ENCODE measurements at regions not wholly inside any gene's neighbourhood (a gene's known extent, or its start where the extent isn't known, plus 50 kb on each side); places are given as distances from the start of the nearest gene placed in this dataset.
"Not testable (repeated sequence)": the region's sequence is repeated elsewhere in the genome, so short reads cannot be mapped to it uniquely, and the experiment has no call there.

GRCh38 chr17:20387549-20387948 is 79.8 kb downstream of the LGALS9B start:
- DNase-seq (ENCODE audit: low spot score) = not testable (repeated sequence)

DNA sequence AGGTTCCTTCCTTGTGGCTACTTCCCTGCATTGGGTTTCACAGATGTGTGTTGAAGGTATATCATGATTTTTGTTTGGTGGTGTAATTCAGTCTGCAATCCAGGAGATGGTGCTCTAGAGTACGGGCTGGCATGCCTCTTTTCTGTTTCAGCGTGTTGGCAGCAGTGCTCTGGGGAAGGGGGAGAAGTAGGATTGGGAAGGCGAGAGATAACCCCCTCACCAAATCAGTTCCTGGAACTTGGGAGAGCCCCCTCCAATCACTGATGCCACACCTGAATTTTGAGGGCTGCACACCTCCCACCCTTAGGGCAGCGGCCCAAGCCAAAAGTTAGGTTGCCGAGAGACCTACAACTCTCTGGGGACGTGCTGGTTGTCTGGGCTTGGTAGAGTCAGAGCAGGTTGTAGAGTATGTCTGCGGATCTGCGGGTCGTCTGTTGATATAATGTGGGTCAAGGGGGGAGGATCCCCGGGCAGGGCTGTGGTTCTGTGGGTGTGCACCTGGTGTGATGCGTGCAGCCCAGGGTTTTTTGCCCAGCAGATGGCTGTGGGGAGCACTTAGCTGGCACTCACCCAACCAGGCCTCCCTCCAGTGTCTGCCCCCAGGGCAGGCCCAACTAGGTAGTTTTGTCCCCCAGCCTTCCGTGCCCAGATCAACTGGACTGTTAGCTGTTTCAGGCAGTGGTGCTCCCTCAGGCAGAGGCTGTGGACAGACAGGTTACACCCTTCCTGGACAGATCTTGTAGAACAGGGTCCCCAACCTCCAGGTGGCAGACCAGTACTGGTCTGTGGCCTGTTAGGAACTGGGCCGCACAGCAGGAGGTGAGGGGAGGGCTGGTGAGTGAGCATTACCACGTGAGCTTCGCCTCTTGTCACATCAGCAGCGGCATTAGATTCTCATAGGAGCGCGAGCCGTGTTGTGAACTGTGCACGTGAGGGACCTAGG is 85.7 kb downstream of the LGALS9B start:
- peak; percentile 62 for DNase-seq (ENCODE audit: low spot score)

DNA sequence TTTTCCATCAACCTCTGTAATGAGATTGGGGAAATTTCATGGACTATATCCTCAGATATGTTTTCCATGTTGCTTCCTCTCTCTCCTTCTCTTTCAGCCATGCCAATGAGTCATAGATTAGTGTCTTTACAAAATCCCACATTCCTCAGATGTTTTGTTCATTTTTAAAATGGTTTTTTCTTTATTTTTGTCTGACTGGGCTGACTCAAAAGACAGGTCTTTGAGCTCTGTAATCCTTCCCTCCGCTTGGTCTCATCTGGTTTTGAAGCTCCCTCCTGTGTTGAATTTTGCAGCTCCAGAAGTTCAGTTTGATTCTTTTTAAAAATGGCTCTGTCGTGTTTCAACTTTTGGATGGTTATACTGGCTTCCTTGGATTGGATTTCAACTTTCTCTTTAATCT is 86.7 kb downstream of the LGALS9B start:
- DNase-seq (ENCODE audit: low spot score) = not testable (repeated sequence)

- DNase-seq (ENCODE audit: low spot score) = not testable (repeated sequence)
Observed at GRCh38 chr17:20379251-20379650, 88.1 kb downstream of the LGALS9B start.

- peak; percentile 54 for DNase-seq (ENCODE audit: low spot score)
Observed at GRCh38 chr17:20376642-20377041, 90.7 kb downstream of the LGALS9B start.

GRCh38 chr17:20375745-20376144 is 91.6 kb downstream of the LGALS9B start:
- DNase-seq (ENCODE audit: low spot score) = not testable (repeated sequence)
